IPS DF 6.9 (cell line): ENCODE measurements at regions not wholly inside any gene's neighbourhood (a gene's known extent, or its start where the extent isn't known, plus 50 kb on each side); places are given as distances from the start of the nearest gene placed in this dataset.
A peak's percentile ranks its signal among the peaks of the same experiment; 100 is the strongest.
"Not testable (repeated sequence)": the region's sequence is repeated elsewhere in the genome, so short reads cannot be mapped to it uniquely, and the experiment has no call there.

Experiments used
- DNase-seq: peaks from one replicate; pipeline ENCODE4 v3.0.0-alpha.2; 2013; ENCODE audit warnings: low read depth, low spot score
- H3K27ac ChIP-seq: one replicate; pipeline ENCODE4 v1.5.1; 2013; ENCODE audit warnings: low read length, control low read depth
- H3K27me3 ChIP-seq: 2 replicates; pipeline ENCODE4 v1.6.1; 2013; ENCODE audit warnings: mild to moderate bottlenecking, low read length; ENCODE audit not compliant: control insufficient read depth, insufficient read depth
- H3K36me3 ChIP-seq: 2 replicates; pipeline ENCODE4 v1.6.1; 2013; ENCODE audit warnings: low read length; ENCODE audit not compliant: control insufficient read depth, insufficient read depth
- H3K4me1 ChIP-seq: 2 replicates; pipeline ENCODE4 v1.6.1; 2013; ENCODE audit warnings: low read length; ENCODE audit not compliant: control insufficient read depth, insufficient read depth
- H3K4me3 ChIP-seq: 2 replicates; pipeline ENCODE4 v1.5.1; 2013; ENCODE audit warnings: mild to moderate bottlenecking, low read length
- H3K9me3 ChIP-seq: 2 replicates; pipeline ENCODE4 v1.6.1; 2013; ENCODE audit warnings: low read length, inconsistent platforms; ENCODE audit not compliant: control insufficient read depth, insufficient read depth
- WGBS: extraction: QIAGEN DNeasy Blood & Tissue Kit; methylation state at CpG from one replicate; pipeline ENCODE4 v1.1.7; 2013; ENCODE audit warnings: mixed read lengths, missing lambda C conversion rate; ENCODE audit not compliant: insufficient read length, insufficient coverage; 5-methylcytosine and 5-hydroxymethylcytosine counted together

GRCh38 chrX:117394506-117395070 is 722.0 kb downstream of the KLHL13 start:
- not testable (repeated sequence) for H3K4me1 ChIP-seq, H3K27me3 ChIP-seq, DNase-seq, H3K27ac ChIP-seq, H3K36me3 ChIP-seq, H3K4me3 ChIP-seq, H3K9me3 ChIP-seq
- no CpG with 5 or more reads among the region's 33 CpGs for WGBS

GRCh38 chrX:117392360-117392759 is 724.2 kb downstream of the KLHL13 start:
- WGBS = no CpG with 5 or more reads among the region's 5 CpGs
- not testable (repeated sequence) for H3K4me1 ChIP-seq, H3K4me3 ChIP-seq, H3K27ac ChIP-seq, DNase-seq, H3K27me3 ChIP-seq, H3K36me3 ChIP-seq, H3K9me3 ChIP-seq

GRCh38 chrX:117376460-117376859 is 740.1 kb downstream of the KLHL13 start:
- Histone ChIP-seq H3K4me1 (no peaks in the 10 kb centered on the region; the same call in 1 of the 2 replicates), H3K36me3 (no peaks in the 10 kb centered on the region), H3K27me3 (no peaks in the 10 kb centered on the region), H3K9me3 (no peaks in the 10 kb centered on the region), H3K4me3 (no peak overlapping the region), H3K27ac (no peak overlapping the region)
- no peak for DNase-seq

GRCh38 chrX:117335209-117335608 is 781.4 kb downstream of the KLHL13 start:
- H3K4me1 ChIP-seq = no peaks in the 10 kb centered on the region
- no peaks in the 10 kb centered on the region for H3K9me3 ChIP-seq
- H3K4me3 ChIP-seq = no peak overlapping the region
- DNase-seq = no peak
- no peaks in the 10 kb centered on the region for H3K36me3 ChIP-seq
- H3K27ac ChIP-seq = no peak overlapping the region
- WGBS = no CpG with 5 or more reads among the region's 1 CpG
- H3K27me3 ChIP-seq = no peaks in the 10 kb centered on the region

- Histone ChIP-seq H3K27me3 (no peaks in the 10 kb centered on the region), H3K27ac (no peak overlapping the region), H3K4me3 (no peak overlapping the region), H3K9me3 (no peaks in the 10 kb centered on the region), H3K36me3 (no peaks in the 10 kb centered on the region), H3K4me1 (no peaks in the 10 kb centered on the region)
- peak; percentile 20 for DNase-seq
- no CpG with 5 or more reads among the region's 1 CpG for WGBS
Measured at GRCh38 chrX:117327373-117327772, 789.2 kb downstream of the KLHL13 start.

GRCh38 chrX:117325706-117326105 is 790.9 kb downstream of the KLHL13 start:
- no peak overlapping the region for H3K4me3 ChIP-seq
- no peak overlapping the region for H3K27ac ChIP-seq
- no peaks in the 10 kb centered on the region for H3K9me3 ChIP-seq
- WGBS = no CpG with 5 or more reads among the region's 3 CpGs
- no peaks in the 10 kb centered on the region for H3K27me3 ChIP-seq
- no peaks in the 10 kb centered on the region for H3K4me1 ChIP-seq
- no peaks in the 10 kb centered on the region for H3K36me3 ChIP-seq
- DNase-seq = no peak

GRCh38 chrX:117305168-117305766 is 811.3 kb downstream of the KLHL13 start:
- H3K36me3 ChIP-seq = no peaks in the 10 kb centered on the region
- H3K27me3 ChIP-seq = no peaks in the 10 kb centered on the region
- no peaks in the 10 kb centered on the region for H3K9me3 ChIP-seq
- H3K4me1 ChIP-seq = no peaks in the 10 kb centered on the region
- WGBS = no CpG with 5 or more reads among the region's 4 CpGs
- no peak overlapping the region for H3K27ac ChIP-seq
- no peak overlapping the region for H3K4me3 ChIP-seq
- DNase-seq = no peak

GRCh38 chrX:117301086-117301485 is 815.5 kb downstream of the KLHL13 start:
- DNase-seq = no peak
- no peaks in the 10 kb centered on the region for H3K27me3 ChIP-seq
- H3K36me3 ChIP-seq = no peaks in the 10 kb centered on the region
- H3K9me3 ChIP-seq = no peaks in the 10 kb centered on the region
- no CpG with 5 or more reads among the region's 1 CpG for WGBS
- H3K4me1 ChIP-seq = no peaks in the 10 kb centered on the region
- H3K27ac ChIP-seq = no peak overlapping the region
- no peak overlapping the region for H3K4me3 ChIP-seq

GRCh38 chrX:117291760-117292159 is 824.9 kb downstream of the KLHL13 start:
- Histone ChIP-seq H3K27ac (no peak overlapping the region), H3K4me1 (no peaks in the 10 kb centered on the region), H3K27me3 (no peaks in the 10 kb centered on the region), H3K9me3 (no peaks in the 10 kb centered on the region), H3K36me3 (no peaks in the 10 kb centered on the region), H3K4me3 (no peak overlapping the region)
- no peak for DNase-seq
- WGBS = no CpG with 5 or more reads among the region's 1 CpG

GRCh38 chrX:117274965-117275364 is 812.2 kb upstream of the CT83 start:
- H3K27me3 ChIP-seq = no peaks in the 10 kb centered on the region
- no peak for DNase-seq
- no peak overlapping the region for H3K27ac ChIP-seq
- H3K36me3 ChIP-seq = no peaks in the 10 kb centered on the region
- H3K4me1 ChIP-seq = no peaks in the 10 kb centered on the region
- H3K4me3 ChIP-seq = no peak overlapping the region
- no peaks in the 10 kb centered on the region for H3K9me3 ChIP-seq
- no CpG with 5 or more reads among the region's 4 CpGs for WGBS
